ENCODE measurements at regions not wholly inside any gene's neighbourhood (a gene's known extent, or its start where the extent isn't known, plus 50 kb on each side); places are given as distances from the start of the nearest gene placed in this dataset.

DNA sequence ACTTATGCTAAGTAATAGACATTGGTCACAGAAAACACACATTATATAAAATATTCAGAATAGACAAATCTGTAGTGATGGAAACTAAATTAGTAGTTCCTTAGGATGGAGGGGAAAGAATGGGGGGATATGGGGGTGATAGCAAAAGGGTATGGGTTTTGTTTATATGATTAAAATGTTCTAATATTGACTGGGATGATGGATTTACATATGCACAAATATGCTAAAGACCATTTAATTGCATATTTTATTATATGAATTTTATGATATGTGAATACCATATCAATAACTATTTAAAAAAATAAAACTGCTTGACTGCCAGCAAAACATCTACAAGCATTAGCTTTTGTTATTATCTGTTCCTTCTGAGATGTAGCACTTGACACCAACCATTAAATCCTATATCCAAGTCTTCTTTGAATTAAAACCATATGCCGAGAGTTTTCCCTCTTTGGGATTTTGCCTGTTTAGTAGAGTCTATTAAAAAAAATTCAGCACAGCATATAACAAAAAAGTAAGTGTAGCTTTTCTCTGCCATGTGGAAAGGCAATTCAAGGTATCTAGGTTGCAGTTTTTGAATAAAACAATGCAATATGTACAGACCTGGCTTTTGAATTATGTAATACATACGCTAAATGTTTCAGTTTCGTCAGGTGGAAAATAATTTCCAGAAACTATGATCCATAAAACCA lies 2584.1 kb upstream of the PCDH20 start:
- TF ChIP-seq, protein P1, sequence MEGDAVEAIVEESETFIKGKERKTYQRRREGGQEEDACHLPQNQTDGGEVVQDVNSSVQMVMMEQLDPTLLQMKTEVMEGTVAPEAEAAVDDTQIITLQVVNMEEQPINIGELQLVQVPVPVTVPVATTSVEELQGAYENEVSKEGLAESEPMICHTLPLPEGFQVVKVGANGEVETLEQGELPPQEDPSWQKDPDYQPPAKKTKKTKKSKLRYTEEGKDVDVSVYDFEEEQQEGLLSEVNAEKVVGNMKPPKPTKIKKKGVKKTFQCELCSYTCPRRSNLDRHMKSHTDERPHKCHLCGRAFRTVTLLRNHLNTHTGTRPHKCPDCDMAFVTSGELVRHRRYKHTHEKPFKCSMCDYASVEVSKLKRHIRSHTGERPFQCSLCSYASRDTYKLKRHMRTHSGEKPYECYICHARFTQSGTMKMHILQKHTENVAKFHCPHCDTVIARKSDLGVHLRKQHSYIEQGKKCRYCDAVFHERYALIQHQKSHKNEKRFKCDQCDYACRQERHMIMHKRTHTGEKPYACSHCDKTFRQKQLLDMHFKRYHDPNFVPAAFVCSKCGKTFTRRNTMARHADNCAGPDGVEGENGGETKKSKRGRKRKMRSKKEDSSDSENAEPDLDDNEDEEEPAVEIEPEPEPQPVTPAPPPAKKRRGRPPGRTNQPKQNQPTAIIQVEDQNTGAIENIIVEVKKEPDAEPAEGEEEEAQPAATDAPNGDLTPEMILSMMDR (IDR thresholded peaks at IDR 0.05): no peak
- no peak for TF ChIP-seq POLR2AphosphoS5 (IDR thresholded peaks at IDR 0.05)
- no peak for TF ChIP-seq EP300 (IDR thresholded peaks at IDR 0.05)

All from esophagus muscularis mucosa (tissue), 4 donors.